CD4-positive, alpha-beta T cell treated with Interleukin-15 for 4 hours (primary cell): ENCODE measurements at regions not wholly inside any gene's neighbourhood (a gene's known extent, or its start where the extent isn't known, plus 50 kb on each side); places are given as distances from the start of the nearest gene placed in this dataset.
"Not testable (repeated sequence)": the region's sequence is repeated elsewhere in the genome, so short reads cannot be mapped to it uniquely, and the experiment has no call there.

Experiments
- DNase-seq: peaks from one replicate; pipeline ENCODE4 v3.0.0-alpha.2; 2020; ENCODE audit warnings: low spot score

DNA sequence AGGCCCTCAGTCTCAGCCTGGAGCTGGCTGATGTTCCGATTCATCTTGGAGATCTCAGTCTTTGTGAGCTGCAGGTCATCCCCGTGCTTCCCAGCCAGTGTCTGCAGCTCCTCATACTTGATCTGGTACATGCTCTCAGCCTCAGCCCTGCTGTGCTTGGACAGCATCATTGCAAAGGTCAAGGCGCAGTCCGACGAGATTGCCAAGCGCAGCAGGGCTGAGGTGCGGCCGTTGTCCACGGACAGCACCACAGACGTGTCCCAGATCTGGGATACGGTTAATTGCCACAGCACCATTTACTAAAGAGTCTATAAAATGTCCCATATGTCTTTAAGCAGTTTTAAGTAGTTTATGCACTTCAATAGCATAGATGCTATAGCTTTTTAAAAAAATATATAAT lies 965.7 kb downstream of the FSCB start:
- DNase-seq = no peak

DNA sequence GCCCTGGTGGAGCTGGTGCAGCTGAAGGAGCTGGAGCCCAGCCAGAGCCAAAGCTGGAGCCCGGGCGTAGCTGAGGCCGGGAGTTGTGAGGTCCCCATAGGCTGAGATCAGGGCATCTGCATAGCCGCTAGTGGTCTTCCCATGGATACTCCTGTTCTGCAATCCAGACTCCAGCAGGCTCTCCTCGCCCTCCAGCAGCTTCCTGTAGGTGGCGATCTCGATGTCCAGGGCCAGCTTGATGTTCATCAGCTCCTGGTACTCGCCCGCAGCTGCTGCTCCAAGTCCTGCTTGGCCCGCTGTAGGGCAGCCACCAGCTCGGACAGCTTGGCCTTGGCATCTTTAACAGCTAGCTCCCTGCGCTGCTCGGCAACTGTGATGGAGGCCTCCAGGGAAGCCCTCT lies 966.1 kb downstream of the FSCB start:
- DNase-seq = no peak

DNA sequence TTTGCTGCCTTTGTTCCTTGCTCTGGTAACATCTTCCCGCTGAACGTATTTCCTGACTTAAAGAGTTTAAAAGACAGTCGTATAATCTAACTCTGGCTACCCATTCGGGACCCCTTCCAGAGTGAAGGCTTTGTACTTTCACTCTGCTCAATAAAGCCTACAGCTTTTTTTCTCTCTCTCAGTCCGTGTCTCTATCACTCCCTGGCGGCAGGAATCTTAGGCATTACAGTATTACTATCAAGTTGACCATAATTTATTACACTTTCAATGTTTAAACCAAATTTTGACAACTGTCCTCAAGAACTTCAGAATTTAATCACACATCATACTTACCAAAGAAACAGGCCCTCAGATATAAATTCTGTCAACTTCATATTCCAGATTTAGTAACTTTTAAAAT lies 967.9 kb downstream of the FSCB start:
- no peak for DNase-seq

DNA sequence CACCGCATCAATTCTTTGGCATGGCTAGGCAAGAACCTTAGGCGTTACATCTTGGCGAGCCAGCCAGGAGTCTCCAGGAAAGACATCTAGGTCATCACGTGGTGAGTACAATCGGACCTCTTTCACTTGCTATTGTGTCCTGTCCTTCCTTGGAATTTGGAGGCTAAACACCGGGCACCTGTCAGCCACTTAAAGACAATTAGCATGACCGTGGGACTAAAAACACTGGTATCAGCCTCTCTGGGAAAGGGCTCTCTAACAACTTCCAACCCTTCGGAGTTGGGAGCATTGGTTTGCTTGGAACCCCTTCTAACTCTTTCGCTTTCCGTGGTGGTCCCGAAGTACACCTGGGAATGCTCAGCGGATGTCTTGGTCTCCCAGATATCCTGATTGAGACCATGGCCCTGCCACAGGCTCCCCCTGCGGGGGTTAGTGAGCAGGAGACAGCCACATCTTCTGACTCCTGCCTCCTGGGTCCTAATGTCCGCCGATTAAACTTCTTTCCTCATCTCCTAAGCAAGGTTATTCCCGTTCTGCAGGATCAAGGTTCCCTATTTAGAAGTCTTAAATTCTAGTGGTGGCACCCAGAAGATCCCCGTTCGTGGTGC lies 971.7 kb downstream of the FSCB start:
- DNase-seq = no peak

DNA sequence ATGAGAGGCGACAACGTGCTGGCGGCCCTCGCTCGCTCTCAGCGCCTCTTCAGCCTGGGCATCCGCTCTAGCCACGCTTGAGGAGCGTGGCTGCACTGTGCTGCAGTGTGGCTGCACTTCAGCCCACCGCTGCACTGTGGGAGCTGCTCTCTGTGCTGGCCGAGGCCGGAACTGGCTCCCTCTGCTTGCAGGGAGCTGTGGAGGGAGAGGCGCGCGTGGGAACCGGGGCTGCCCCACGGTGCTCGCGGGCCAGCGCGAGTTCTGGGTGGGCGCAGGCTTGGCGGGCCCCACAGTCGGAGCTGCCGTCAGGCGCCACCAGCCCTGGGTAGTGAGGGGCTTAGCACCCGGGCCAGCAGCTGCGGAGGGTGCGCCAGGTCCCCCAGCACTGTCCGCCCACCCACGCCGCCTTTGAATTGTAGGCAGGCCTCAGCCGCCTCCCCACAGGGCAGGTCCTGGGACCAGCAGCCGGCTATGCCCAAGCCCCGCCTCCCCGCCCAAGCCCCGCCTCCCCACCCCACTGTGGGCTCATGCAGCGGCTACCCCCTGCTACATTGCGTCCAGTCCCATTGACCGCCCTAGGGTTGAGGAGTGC lies 974.2 kb downstream of the FSCB start:
- no peak for DNase-seq

DNA sequence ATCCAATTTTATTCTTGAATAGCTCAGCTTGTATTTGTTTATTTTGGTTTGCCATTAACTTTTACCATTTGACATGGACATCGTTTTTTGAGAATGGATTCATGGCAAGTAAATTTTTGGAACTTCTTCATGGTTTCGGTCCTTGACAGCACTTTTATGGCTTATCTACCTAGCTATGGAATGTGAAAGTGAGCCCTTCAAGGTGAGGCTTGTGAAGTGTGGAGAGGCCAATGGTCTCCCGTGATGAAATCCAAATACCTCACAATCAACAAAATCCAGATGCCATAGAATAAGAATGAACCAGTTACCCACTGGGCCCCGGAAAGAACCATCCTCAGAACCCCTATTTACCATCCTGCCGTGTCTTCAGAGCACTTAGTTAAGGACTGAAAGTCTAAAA lies 978.8 kb downstream of the FSCB start:
- DNase-seq = no peak

DNA sequence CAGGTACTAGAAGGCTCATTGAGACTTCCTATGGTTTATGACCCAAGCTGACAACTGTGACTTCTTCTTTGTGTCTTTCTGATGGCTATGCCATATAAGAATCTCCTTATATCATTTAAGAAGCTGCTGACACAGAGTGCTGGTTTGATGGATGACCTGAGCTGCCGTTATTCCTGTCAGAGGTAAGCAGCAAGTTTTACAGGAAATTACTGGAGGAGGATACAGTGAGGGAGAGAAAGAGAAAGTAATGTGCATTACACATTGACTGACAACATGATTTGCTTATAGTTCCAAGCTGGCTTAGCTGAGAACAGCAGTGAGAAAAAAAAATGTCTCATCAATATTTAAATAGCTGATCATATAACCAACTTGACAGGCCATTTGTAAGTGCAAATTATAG lies 981.4 kb downstream of the FSCB start:
- no peak for DNase-seq

DNA sequence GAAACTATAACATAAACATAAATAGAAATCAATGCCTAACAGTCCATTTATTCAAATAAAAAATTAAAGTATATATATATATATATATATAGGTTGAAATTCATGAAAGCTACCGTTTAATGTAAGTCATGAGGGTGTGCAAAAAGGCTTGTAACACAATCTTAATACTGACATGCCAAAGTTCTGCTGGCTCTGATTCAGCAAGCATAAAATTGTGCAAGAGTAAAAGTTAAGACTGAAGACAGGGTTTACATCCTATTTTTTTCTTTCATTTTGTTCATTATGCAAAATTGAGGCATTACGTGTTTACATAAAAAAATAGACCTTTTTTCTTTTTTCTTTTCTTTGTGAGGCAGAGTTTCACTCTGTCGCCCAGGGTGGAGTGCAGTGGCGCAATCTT lies 984.2 kb downstream of the FSCB start:
- no peak for DNase-seq

DNA sequence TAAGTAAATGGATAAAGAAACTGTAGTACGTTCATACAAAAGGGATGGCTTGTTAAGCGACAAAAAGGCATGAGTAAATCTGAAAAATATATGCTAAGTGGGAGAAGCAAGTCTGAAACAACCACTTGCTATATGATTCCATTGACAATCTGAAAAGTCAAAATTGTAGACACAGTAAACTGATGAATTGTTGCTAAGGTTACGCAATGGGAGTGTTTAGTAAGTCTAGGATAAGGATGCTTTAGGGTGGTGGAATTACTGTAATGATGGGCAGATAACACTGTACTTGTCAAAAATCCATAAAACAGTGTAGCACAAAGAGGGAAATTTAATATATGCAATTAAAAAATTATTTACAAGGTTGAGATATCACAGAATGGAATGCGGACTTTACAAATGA lies 984.9 kb downstream of the FSCB start:
- no peak for DNase-seq

DNA sequence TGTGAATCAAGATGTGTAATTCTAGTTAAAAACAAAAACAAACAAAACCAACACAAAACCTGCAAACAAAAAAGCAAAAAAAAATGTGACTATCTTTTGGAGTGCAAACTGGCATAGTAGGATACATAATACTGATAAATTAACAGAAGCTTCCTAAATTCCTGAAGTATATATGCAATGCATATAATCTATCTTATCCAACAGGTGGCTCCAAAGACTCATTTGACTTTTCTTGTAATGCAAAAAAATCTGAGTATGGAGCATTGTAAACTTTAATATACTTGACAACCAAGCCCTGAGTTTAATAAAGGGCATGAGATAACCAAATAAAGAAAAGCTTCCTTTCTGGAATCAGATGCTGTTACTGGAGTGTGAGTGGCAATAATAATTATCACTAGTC lies 1003.6 kb downstream of the FSCB start:
- no peak for DNase-seq

DNA sequence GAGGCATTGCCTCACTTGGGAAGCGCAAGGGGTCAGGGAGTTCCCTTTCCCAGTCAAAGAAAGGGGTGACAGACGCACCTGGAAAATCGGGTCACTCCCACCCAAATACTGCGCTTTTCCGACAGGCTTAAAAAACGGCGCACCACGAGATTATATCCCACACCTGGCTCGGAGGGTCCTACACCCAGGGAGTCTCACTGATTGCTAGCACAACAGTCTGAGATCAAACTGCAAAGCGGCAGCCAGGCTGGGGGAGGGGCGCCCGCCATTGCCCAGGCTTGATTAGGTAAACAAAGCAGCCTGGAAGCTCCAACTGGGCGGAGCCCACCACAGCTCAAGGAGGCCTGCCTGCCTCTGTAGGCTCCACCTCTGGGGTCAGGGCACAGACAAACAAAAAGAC lies 1014.7 kb downstream of the FSCB start:
- not testable (repeated sequence) for DNase-seq

DNA sequence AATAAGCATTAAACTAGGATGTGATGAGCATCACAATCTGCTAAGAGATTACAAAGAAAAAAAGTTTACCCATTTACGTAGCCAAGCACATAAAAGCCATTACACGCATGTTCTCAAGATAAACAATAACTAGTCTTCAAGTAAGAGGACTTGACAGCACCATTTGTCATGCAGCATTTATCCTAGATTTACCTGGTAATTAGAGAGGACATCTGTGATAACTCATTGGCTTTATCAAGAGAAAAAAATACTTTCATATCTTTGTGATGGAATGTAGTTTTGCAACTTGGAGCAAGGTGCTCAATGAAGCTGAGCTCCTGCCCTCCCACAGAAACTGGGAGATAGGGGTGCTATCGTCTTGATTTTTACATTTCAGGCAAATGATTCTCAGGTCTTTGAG lies 1023.7 kb downstream of the FSCB start:
- no peak for DNase-seq

DNA sequence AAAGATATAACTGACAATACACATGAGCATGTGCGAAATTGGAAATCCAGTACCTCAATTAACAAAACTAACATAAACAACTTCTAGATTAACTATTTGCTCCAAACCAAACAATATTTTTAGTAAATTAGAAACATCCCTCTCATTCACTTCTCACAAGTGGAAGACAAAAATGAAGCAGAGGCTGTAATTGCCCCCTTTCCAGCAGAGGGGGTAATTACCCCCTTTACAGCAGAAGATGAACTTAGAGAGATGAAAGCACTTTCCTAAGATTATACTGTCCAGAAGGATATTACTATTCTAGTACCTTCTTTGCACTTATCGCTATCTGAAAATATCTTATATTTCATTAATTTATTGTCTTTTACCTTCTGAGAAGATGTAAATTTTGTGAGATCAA lies 1025.2 kb downstream of the FSCB start:
- no peak for DNase-seq

DNA sequence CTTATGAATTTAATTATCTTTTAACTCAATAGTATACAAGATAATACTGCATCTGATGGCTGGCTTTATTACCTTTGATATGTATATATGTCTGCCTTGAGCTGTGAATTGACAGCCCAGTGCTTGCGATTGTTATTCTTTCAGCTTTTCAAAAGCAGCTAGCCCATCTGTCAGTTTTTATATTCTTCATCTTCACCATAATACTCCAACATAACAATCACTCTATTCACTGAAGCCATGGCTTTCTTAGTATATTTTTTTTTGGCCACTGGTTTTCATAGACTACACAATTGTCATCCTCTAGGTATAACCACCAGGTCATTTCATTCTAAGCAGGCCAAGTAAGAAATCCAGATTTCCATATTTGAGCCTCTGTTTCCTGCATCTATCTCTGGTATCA lies 1026.1 kb downstream of the FSCB start:
- no peak for DNase-seq

DNA sequence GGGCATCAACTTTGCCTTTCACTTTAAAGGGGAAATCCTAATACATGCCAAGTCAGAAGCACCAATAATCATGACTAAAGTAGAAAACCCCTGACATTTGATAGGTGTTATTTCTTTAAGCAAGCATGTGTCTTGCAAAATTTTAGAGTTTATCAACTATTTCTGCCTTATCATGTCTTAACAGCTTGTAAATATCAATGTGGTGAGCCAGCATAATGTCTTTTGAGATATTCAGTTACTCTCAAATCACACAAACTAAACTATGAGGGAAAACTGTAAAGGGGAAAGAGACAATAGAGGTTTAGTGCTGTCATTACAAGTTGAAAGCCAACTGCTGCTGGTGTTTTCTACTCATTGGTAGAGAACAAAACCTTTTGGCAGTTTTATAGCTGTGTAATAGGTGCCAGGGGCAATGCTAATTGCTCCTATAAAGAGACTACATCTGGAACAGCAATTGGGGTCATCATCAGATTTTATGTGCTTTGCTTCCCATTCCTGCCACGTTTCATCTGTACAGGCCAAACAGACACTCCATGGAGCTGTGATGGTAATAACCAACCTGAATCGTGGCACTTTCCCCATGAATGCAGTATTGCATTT lies 1027.4 kb downstream of the FSCB start:
- DNase-seq = no peak

DNA sequence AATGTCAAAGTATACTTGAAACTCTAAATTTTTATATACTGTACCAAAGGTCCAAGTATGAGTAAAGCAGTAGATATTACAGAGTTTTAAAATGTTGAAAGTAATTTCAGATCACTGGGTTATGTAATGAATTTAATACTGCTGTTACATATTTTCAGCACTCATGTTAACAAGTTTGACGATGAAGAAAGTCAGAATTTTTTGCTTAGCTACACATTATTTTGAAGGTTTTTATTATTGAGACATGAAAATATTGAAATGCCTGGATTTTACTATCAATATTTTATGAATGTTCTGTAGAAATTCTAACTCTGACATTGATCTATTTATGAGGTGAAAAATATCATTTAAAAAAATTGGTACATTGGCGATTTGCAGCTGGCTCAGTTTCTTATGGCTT lies 1030.3 kb downstream of the FSCB start:
- DNase-seq = no peak

DNA sequence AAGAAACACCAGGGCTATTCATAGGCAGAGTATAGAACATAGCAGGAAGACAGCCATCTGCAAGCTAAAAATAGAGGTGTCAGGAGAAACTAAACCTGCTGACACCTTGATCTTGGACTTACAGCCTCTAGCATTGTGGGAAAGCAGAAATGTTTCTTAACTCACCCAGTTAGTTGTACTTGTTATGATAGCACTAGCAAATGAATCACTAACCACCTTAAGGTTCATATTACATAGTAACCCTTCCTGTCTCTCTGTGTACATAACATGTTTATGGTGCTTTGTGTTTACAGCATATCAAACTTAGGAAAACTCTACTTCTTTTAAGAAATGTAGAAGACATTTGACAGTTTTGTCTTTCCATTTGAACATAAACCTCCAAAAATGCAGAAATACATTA lies 1031.3 kb downstream of the FSCB start:
- no peak for DNase-seq

DNA sequence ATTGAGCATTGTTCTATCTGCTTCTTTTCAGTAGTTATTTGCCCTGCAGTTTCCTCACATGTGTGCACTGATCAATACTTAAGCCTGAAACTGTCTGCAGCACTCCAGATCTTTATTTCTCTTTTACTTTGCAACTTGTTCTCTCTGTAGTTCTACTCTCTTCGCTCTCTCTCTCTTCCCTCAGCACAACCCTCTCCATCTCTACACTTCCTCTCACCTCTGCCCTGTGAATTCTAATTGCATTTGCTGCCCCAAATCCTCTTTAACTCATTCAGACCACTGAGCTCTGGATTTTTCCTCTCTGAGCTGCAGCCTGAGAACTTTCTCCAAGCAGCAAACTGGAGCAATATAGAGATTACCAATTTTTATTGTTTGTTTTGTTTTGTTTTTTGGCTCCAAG lies 1035.5 kb downstream of the FSCB start:
- DNase-seq = no peak

DNA sequence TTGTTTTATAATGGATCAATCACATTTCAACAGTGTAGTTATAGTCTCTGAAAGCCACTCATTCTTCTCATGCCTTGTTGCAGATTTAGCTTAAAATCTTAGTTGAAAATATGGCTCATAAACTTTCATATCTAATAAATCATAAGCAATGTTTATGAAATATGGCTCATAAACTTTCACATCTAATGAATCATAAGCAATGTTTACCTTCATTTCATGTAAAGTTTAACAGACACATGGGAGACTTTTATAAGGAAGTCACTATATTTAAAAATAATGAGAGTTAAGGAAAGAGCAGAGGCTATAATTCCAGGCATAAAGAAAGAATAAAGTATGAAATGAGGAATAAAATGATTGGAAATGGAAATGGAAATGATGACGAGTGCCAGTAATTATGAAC lies 1042.1 kb downstream of the FSCB start:
- DNase-seq = no peak

DNA sequence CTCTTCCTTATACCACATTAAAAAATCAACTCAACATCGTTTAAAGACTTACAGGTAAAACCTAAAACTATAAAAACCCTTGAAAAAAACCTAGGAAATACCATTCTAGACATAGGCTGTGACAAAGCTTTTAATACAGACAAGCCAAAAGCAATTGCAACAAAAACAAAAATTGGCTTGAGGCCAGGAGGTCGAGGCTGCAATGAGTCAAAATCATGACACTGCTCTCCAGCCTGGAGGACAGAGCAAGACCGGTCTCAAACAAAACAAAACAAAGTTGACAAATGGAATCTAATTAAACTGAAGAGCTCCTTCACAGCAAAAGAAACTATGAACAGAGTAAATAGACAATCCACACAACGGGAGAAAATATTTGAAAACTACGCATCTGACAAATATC lies 1057.8 kb downstream of the FSCB start:
- DNase-seq = no peak

DNA sequence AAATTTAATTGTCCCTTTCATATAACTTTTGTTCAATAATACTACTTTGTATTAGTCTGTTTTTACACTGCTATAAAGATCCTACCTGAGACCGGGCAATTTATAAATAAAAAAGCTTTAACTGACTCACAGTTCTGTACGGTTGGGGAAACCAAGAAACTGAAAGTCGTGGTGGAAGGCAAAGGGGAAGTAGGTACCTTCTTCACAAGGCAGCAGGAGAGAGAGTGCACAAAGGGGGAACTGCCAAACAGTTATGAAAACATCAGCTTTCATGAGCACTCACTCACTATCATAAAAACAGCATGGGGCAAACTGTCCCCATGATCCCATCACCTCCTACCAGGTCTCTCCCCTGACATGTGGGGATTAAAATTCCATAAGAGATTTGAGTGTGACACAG lies 1069.0 kb downstream of the FSCB start:
- DNase-seq = no peak

DNA sequence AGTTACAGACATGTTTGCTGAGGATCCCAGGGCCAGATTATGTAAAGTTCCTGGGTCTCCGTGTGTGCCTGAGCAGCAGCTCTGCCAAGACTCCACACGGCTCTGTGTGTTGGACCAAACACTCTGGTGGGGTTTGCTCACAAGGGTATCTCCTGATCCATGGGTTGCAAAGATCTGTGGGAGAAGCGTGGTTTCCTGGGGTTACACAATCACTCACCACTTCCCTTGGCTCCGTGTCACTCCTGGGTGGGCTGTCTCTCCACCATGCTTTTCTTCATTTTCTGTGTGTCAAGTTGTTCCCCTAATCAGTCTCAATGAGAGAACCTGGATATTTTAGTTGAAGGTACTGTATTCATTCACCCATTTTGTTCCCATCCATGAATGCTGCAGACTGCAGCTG lies 1088.8 kb downstream of the FSCB start:
- DNase-seq = no peak

DNA sequence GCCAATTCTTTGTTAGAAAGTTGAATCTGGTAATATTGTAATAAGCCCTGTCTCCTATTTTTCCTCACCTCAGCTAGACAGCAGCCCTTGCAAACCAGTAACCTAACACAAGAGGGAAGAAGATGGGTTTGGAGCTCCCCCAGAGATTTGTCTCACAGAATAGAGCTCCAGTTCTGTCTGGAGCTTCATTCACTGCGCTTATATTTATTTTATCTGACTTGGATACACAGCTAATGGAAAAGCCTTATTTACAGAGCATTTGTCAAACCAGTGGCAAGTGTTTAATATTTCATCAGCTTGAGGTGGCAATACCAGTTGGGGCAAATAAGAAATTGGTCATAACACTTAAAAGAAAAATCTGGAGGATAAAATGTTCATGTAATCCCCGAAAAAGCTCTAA lies 1094.0 kb downstream of the FSCB start:
- no peak for DNase-seq

DNA sequence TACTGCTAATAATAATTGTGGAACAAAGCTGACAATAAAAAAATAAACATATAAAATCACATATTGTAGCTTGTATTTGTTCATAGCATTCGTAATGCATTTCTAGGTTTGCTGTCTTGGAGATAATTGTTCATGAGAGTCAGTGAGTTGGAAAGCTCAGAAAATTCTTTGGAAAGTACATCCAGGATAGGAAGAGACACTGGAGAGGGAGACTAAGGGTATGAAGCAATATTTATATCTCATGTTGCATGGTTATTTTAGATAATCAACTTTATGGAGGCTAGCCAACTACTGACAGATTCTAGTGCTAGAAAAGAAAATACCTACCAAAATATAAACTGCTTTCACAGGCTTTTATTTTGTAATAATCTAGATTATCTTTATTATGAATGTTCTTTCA lies 1095.2 kb downstream of the FSCB start:
- no peak for DNase-seq
